ENCODE measurements at regions not wholly inside any gene's neighbourhood (a gene's known extent, or its start where the extent isn't known, plus 50 kb on each side); places are given as distances from the start of the nearest gene placed in this dataset.
"Not testable (repeated sequence)": the region's sequence is repeated elsewhere in the genome, so short reads cannot be mapped to it uniquely, and the experiment has no call there.

DNA sequence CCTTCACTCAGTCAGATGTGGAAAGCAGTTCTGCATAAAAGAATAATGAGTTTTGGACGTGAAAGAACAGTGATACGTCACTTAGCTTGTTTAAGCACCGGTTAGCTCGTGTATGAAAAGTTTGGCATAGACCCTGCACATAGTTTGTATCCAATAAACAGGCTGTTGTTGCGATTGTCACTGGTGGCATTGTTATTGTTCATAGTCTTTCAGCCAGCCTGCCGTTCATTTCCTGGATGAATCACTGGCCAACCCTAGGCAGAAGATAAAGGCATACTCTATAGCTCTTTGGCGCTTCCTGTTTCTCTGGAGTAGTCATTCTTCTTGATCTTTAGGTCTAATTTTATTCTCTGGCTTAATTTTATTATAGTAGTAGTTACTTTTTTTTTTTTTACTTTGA, 57.8 kb upstream of the ANKRD30A start:
- no peak for DNase-seq (ENCODE audit: low spot score)

- not testable (repeated sequence) for DNase-seq (ENCODE audit: low spot score)
These were observed 63.1 kb upstream of the ANKRD30A start for GRCh38 chr10:37062296-37062695.

DNA sequence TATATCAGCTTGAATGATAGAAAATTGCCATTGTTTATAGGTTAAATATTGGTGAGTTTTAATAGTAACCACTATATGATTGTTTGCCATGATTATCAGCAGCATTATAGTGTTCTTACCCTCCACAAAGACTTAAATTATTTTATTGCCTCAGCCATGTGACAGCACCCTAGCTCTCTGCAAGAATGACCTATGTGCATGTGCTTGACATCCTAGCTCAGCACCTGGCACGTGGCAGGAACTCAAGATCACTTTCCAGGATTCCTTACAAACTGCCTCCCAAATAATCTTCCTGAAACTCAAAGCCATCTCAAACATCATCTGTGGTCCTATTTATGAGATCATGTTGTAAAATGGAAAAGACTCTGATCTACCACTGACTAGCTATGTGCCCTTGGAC, 68.1 kb upstream of the ANKRD30A start:
- DNase-seq (ENCODE audit: low spot score): no peak

DNA sequence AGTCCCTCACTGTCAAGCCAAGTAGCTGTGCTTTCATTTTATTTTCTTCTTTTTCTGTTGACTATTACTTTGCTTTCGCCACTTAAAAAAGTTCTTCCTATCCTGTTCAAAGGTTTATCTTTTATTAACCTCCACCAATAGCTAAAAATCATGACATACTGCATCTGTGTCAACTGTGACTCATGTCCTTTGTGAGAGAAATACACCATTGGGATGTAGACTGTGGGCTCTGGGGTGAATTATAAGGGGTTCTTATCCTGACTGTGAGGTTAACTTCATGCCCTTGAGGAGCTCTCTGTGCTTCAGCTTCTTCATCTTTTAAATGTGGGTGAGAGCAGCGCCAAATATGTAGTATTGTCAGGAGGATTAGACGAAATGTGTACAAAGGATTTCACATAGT, 71.9 kb upstream of the ANKRD30A start:
- DNase-seq (ENCODE audit: low spot score): no peak

GRCh38 chr10:37049982-37050381, 75.4 kb upstream of the ANKRD30A start:
- DNase-seq (ENCODE audit: low spot score): not testable (repeated sequence)

DNA sequence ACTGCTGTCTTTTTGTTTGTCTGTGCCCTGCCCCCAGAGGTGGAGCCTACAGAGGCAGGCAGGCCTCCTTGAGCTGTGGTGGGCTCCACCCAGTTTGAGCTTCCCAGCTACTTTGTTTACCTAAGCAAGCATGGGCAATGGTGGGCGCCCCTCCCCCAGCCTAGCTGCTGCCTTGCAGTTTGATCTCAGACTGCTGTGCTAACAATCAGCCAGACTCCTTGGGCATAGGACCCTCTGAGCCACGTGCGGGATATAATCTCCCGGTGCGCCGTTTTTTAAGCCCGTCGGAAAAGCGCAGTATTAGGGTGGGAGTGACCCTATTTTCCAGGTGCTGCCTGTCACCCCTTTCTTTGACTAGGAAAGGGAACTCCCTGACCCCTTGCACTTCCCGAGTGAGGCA, 81.1 kb upstream of the ANKRD30A start:
- DNase-seq (ENCODE audit: low spot score): not testable (repeated sequence)

GRCh38 chr10:37035853-37036252, 89.5 kb upstream of the ANKRD30A start:
- DNase-seq (ENCODE audit: low spot score): no peak

GRCh38 chr10:37015498-37015897, 109.9 kb upstream of the ANKRD30A start:
- DNase-seq (ENCODE audit: low spot score): no peak

DNA sequence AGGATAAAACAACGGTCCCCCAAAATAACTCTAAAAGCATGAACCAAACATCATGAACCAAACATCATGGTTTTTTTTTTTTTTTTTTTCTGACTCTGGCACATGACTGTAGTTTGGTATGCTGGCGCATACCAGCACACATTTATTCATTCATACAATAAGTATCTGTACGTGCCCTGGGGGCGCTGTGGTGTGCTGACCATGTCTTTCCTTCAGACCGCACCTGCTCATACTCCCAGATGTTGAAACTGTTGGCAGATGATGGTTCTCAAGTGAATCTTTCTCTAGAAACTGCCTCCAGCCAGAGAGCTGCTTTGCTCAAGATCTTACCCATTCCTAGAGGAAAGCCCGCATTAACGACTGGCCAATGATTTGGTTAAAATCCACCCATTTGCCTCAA, 114.7 kb upstream of the ANKRD30A start:
- DNase-seq (ENCODE audit: low spot score): no peak

DNA sequence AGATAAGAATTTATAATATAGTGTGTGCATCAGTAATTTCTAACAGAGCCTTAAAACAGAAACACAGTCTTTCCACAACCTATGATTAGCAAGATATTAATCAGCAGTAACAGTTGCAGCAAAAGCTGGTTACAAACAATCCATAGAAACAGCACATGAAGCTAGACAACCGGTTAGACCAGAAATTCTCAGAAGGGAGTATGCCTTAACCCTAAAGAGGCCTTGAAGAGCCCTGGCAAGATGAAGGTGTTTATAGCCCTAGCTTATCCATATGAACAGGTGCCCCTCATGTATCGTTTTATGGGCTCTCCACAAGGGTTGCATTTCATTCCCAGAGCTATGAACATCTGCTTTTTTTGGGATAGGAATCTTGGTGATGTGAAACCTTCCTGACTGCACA, 117.1 kb upstream of the ANKRD30A start:
- not testable (repeated sequence) for DNase-seq (ENCODE audit: low spot score)

DNA sequence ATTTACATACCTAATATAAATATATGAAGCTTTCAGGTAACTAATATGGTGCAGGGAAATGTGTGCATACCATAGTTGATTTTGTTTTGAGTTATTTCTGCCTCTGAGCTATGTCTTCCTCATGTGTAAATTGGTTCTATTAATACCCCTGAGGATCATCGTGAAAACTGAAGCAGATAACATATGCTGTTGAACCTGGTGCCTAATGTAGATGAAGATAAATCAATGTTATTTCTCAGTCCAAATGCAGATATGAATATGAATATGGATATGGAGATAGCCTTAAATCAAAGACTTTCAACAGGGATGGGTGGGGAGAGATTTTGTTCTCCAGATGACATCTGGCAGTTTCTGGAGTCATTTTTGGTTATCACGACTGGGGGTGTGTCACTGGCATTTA, 122.3 kb upstream of the ANKRD30A start:
- DNase-seq (ENCODE audit: low spot score): no peak

- DNase-seq (ENCODE audit: low spot score): not testable (repeated sequence)
These were observed 129.6 kb upstream of the ANKRD30A start for GRCh38 chr10:36995806-36996205.

DNA sequence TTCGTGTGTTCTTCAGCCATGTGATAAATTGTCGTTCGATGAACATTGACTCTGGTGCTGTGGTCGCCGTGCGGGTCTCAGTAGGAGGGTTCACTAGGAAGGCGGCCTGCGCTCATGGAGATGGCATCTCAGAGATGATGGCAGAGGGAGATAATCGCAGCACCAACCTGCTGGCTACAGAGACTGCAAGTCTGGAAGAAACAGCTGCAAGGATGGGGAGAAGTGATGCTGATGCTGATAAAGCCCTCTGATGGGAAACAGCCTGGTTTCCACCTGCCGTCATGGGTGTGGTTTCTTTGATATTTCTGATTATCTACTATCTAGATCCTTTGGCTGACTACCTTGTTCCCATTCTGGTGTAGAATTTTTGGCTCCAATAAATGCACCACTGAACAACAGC, 130.5 kb upstream of the ANKRD30A start:
- DNase-seq (ENCODE audit: low spot score): no peak

DNA sequence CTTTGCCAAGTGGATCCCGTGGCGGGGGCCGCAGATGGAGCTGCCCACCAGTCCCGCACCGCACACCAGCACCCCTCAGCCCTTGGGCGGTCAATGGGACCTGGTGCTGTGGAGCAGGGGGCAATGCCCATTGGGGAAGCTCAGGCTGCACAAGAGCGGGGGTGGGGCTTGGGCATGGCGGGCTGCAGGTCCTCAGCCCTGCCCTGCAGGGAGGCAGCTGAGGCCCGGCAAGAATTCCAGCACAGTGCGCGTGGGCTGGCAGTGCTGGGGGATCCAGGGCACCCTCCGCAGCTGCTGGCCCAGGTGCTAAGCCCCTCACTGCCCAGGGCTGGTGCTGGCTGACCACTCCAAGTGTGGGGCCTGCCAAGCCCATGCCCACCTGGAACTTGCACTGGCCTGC, 136.2 kb upstream of the ANKRD30A start:
- DNase-seq (ENCODE audit: low spot score): no peak

- no peak for DNase-seq (ENCODE audit: low spot score)
These were observed 178.8 kb upstream of the ANKRD30A start for GRCh38 chr10:36946598-36946997.

- no peak for DNase-seq (ENCODE audit: low spot score)
These were observed 181.9 kb upstream of the ANKRD30A start for GRCh38 chr10:36943544-36943943.

DNA sequence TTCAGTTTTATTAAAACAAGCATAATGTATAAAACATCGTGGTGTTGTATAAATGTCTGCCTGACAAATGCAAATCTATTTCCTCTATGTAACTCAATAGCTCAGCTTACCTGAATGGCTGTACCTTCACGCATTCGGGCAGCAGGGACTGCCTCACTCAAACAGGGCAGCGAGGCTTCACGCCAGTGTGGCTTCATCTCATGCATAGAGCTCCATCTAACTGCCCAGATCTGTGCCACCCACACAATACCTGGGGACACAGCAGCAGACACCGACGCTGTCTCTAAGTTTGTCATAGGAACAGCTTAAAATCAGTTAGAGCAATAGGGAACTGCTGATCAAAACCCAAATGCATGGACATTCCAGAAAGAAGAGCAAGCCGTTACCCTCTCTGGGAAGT, 182.8 kb upstream of the ANKRD30A start:
- no peak for DNase-seq (ENCODE audit: low spot score)

DNA sequence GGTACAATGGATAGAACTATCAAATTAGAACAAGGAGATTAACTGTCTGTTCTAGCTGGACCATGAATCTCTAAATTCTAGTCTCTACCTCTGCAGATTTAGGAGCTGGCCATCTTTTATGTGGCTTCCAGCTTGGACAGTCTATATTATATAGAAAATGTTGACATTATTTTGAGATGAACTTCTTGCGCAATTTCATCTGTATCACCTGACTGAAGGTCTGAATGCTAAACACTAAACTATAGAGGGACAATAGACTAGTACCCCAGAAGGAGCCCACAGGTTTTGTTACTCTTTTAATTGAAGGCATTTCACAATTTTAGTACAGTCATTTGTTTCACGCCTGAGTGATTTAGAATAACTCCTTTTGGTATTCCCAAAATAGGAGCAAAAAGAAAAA, 222.4 kb upstream of the ANKRD30A start:
- DNase-seq (ENCODE audit: low spot score): no peak

DNA sequence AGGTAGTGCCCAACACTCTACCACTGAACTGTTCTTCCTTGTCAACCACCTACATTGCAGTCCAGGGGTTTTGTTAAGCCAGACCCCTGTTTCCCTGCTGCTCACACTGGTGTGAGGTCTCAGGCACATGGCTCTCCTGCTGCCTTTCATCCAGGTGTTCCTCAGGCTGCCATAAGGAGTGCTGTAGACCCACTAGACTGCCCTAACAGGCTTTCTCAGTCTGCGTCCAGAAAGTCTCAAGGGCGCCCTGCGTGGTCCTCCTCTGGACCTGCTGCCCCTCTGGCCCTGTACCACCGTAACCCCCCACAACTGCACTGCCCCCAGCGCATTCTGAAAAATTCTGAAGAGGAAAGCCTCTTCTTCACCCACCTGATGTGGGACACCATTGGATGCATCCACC, 225.7 kb upstream of the ANKRD30A start:
- DNase-seq (ENCODE audit: low spot score): no peak

GRCh38 chr10:36888925-36889573, 236.3 kb upstream of the ANKRD30A start:
- DNase-seq (ENCODE audit: low spot score): peak; percentile 16

DNA sequence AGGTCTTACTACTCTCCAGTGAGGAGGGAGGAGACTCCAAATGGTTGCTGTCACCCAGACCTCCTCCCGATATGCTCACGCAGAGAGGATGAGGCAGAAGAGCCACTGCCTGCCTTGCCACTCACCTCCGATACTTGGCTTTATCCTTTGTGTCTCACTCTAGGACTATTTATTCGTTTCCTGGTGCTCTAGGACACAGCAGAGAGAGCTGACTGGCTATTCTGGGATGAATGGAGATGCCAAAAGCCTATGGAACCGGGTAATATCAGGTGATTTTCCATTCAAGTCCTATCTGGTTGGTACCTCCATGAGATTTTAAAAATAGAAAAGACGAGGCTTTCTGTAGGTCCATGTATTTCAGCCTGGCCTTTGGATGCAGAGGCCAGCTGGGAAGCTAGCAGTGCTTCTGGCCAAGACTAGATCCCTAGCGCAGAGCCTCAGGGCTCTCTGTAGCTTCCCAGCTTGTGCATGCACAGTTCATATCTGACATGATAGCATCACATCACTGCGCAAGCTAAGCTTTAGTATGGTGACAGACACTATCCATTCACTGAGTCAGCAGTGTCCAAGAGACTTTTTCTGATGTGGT, 239.0 kb upstream of the ANKRD30A start:
- no peak for DNase-seq (ENCODE audit: low spot score)

DNA sequence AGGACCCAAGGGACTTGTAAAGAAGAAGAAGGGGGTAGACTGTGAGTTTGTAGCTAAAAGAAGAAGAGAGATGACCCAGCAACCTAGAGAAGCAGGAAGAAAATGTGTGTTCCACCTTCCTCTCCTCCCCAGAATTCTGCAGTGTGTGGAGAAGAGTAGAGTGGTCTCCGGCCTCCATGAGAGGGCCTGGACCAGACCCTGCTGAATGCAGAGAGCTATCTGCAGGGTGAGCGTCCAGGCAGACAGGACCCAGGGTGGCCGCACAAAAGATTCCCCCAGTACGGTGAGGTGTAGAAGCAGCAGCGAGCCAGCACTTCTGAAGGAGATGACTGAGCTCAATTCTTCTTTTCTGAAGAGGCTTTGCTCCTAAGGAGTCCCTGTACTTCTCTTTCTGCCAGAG, 239.7 kb upstream of the ANKRD30A start:
- no peak for DNase-seq (ENCODE audit: low spot score)

DNA sequence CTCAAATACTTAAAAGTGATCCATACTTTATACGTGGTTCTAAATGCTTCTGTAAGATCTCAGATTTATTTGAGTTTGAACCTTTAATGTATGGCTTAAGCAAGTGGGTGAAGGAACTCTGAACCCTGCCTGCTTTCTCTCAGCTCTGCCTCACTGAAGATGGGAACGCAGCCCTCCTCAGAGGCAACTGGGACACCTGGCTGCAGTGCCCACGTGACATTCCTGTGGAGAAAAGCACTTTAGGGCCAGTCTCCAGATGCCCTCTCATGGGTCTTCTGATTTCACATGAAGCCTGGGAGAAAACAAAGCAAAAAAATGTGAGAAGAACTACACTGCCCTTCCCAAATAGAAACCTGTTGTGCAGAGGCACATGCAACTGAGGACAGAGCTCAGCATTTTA, 242.6 kb upstream of the ANKRD30A start:
- DNase-seq (ENCODE audit: low spot score): no peak

DNA sequence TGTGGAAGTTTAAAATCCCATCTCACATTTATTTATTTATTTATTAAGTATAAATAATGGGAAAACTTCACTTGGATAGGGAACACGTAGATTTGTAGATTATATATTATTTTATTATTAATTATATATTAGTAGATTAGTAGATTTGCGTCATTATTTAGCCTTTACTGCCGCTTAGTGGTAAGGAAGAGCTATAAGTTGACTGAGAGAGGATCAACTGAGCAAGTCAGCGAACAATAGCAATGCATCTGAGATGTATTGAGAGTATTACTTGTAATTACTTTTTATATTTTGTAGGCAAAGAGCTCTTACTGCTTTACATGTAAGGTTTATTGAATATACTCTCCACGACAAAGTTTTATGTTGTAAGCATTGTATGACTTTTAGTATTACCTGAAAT, 244.5 kb upstream of the ANKRD30A start:
- no peak for DNase-seq (ENCODE audit: low spot score)

All from cerebellar cortex (tissue), 1 donor.